HCT116 (cell line): ENCODE measurements at regions not wholly inside any gene's neighbourhood (a gene's known extent, or its start where the extent isn't known, plus 50 kb on each side); places are given as distances from the start of the nearest gene placed in this dataset.

Source experiments
- ATAC-seq: fragments of 200-7000 bp; cut with Tn5 transposase; 2 replicates; pipeline ENCODE4 v1.9.1; 2020; ENCODE audit warnings: mild to moderate bottlenecking, moderate library complexity
- BruUV-seq: library from RNA; stranded (reverse); fragments of 400-500 nt; replicated peaks from 2 replicates; lab custom pipeline; 2021; lab: Mats Ljungman, UMichigan
- CTCF ChIA-PET: fragments of 300-600 bp; sonication (Branson Sonifier 250); formaldehyde crosslinking; loops from one replicate; lab custom pipeline; 2021; ENCODE audit warnings: antibody characterized with exemption; lab: Charles Lee
- POLR2A ChIA-PET: fragments of 300-600, 350-600 bp; sonication (Branson Sonifier 250); formaldehyde crosslinking; loops from one replicate; lab custom pipeline; 2021; ENCODE audit warnings: antibody characterized with exemption; lab: Charles Lee
- RAD21 ChIA-PET, 2 experiments: fragments of 300-600 bp; sonication (Branson Sonifier 250); formaldehyde crosslinking; loops; one replicate each; lab custom pipeline; 2023; ENCODE audit warnings: low total read pairs in 2 of 2; ENCODE audit not compliant: uncharacterized antibody in 2 of 2, unreplicated experiment in 2 of 2, low non-redundant PET in 1 of 2; lab: Charles Lee
- DNase-seq: peaks from one replicate; pipeline ENCODE4 v3.0.0-alpha.2; 2010; ENCODE audit warnings: low read depth, low spot score
- H2AFZ ChIP-seq: fragments of 200-600 bp; shearing (Covaris generic), sonication (generic); 2 replicates; pipeline ENCODE4 v1.6.1; 2017; ENCODE audit warnings: low read depth, mixed run types, mixed read lengths, antibody characterized with exemption, low read length; ENCODE audit not compliant: poor library complexity, severe bottlenecking
- H3K27ac ChIP-seq: 2 replicates; pipeline ENCODE4 v1.5.1; 2012; ENCODE audit warnings: low read depth, low read length
- H3K27me3 ChIP-seq: fragments of 200-600 bp; sonication (generic); 2 replicates; pipeline ENCODE4 v1.6.1; 2016; ENCODE audit warnings: mixed run types, low read length, mixed read lengths; ENCODE audit not compliant: insufficient read depth
- H3K36me3 ChIP-seq, 2 experiments: fragments of 200-500 bp in 1 of 2; fragments of 200-600 bp in 1 of 2; sonication (Bioruptor generic) in 1 of 2; sonication (generic) in 1 of 2; 2 replicates each; pipeline versions ENCODE4 v1.5.1 to v1.6.1; 2014 to 2016; ENCODE audit warnings: low read length in 2 of 2, inconsistent platforms in 1 of 2, mixed read lengths in 1 of 2, mixed run types in 1 of 2; ENCODE audit not compliant: insufficient read depth in 2 of 2, control insufficient read depth in 1 of 2
- H3K4me1 ChIP-seq, 2 experiments: fragments of 200-600 bp in 1 of 2; sonication (generic) in 1 of 2; 2 replicates each; pipeline versions ENCODE4 v1.5.1 to v1.6.1; 2012 to 2017; ENCODE audit warnings: low read length in 2 of 2, inconsistent platforms in 1 of 2, mild to moderate bottlenecking in 1 of 2, mixed read lengths in 1 of 2, mixed run types in 1 of 2, moderate library complexity in 1 of 2; ENCODE audit not compliant: insufficient read depth in 2 of 2, control insufficient read depth in 1 of 2
- H3K4me2 ChIP-seq: fragments of 200-600 bp; sonication (generic); 2 replicates; pipeline ENCODE4 v1.6.1; 2017; ENCODE audit warnings: mixed run types, low read length, mixed read lengths
- H3K4me3 ChIP-seq, 2 experiments: fragments of 200-600 bp in 1 of 2; sonication (generic) in 1 of 2; replicated peaks in 1 of 2; 2 replicates each; pipeline ENCODE4 v1.5.1; 2011 to 2016; ENCODE audit warnings: low read length in 2 of 2, control low read depth in 1 of 2, low read depth in 1 of 2, mild to moderate bottlenecking in 1 of 2, mixed read lengths in 1 of 2, mixed run types in 1 of 2
- H3K79me2 ChIP-seq: fragments of 200-600 bp; sonication (generic); 2 replicates; pipeline ENCODE4 v1.6.1; 2017; ENCODE audit warnings: mild to moderate bottlenecking, mixed run types, low read length, moderate library complexity, mixed read lengths; ENCODE audit not compliant: insufficient read depth
- H3K9ac ChIP-seq: fragments of 200-600 bp; sonication (generic); 2 replicates; pipeline ENCODE4 v1.6.1; 2016; ENCODE audit warnings: low read length, mixed read lengths
- H3K9me2 ChIP-seq: fragments of 200-600 bp; sonication (generic), shearing (Covaris generic); 2 replicates; pipeline ENCODE4 v1.6.1; 2017; ENCODE audit warnings: mixed run types, mild to moderate bottlenecking, moderate library complexity; ENCODE audit not compliant: insufficient read depth
- H3K9me3 ChIP-seq, 2 experiments: fragments of 200-500 bp in 1 of 2; fragments of 200-600 bp in 1 of 2; sonication (Bioruptor generic) in 1 of 2; sonication (generic) in 1 of 2; 2 replicates each; pipeline ENCODE4 v1.6.1; 2014 to 2017; ENCODE audit warnings: low read length in 2 of 2, mixed read lengths in 2 of 2, inconsistent platforms in 1 of 2, low read depth in 1 of 2, mild to moderate bottlenecking in 1 of 2, mixed run types in 1 of 2, moderate library complexity in 1 of 2; ENCODE audit not compliant: control insufficient read depth in 1 of 2, insufficient read depth in 1 of 2
- H4K20me1 ChIP-seq: fragments of 200-600 bp; sonication (generic), shearing (Covaris generic); 2 replicates; pipeline ENCODE4 v1.6.1; 2017; ENCODE audit warnings: mixed run types, mild to moderate bottlenecking, moderate library complexity; ENCODE audit not compliant: insufficient read depth
- CEBPB ChIP-seq: IDR thresholded peaks from 2 replicates; pipeline ENCODE4 v1.6.1; 2012; ENCODE audit warnings: low read depth
- EGR1 ChIP-seq: IDR thresholded peaks from 2 replicates; pipeline ENCODE4 v1.6.1; 2012; ENCODE audit warnings: low read depth
- JUND ChIP-seq: IDR thresholded peaks from 2 replicates; pipeline ENCODE4 v1.6.1; 2012
- POLR2A ChIP-seq: IDR thresholded peaks from 2 replicates; pipeline ENCODE4 v1.7.0; 2011; ENCODE audit warnings: borderline replicate concordance; ENCODE audit not compliant: insufficient read depth, insufficient read length; ENCODE audit errors: extremely low read depth
- POLR2AphosphoS5 ChIP-seq: IDR thresholded peaks from 2 replicates; pipeline ENCODE4 v1.6.1; 2011; ENCODE audit warnings: mild to moderate bottlenecking, low read depth, low read length, moderate library complexity
- RAD21 ChIP-seq: IDR thresholded peaks from 2 replicates; pipeline ENCODE4 v1.6.1; 2012; ENCODE audit warnings: low read depth, mild to moderate bottlenecking
- SIN3A ChIP-seq: IDR thresholded peaks from 2 replicates; pipeline ENCODE4 v1.6.1; 2012; ENCODE audit warnings: low read depth
- SRF ChIP-seq: IDR thresholded peaks from 2 replicates; pipeline ENCODE4 v1.6.1; 2012; ENCODE audit warnings: low read depth
- TCF7L2 ChIP-seq: IDR thresholded peaks from 2 replicates; pipeline ENCODE4 v1.7.0; 2011; ENCODE audit warnings: borderline replicate concordance, inconsistent platforms; ENCODE audit not compliant: insufficient read depth, insufficient read length; ENCODE audit errors: extremely low read depth
- YY1 ChIP-seq: IDR thresholded peaks from 2 replicates; pipeline ENCODE4 v1.6.1; 2011; ENCODE audit warnings: low read length, low read depth, moderate library complexity, mild to moderate bottlenecking; ENCODE audit not compliant: insufficient replicate concordance; ENCODE audit errors: extremely low read depth
- ZFX ChIP-seq: fragments of 450-650 bp; IDR thresholded peaks from 2 replicates; pipeline ENCODE4 v1.6.1; 2017
- ZNF274 ChIP-seq: fragments of 200-500 bp; sonication (Bioruptor generic); IDR thresholded peaks from 2 replicates; pipeline ENCODE4 v1.6.1; 2014; ENCODE audit warnings: mild to moderate bottlenecking, low read depth, low read length, inconsistent platforms
- intact Hi-C: fragments of 100-400 bp; cut with micrococcal nuclease; formaldehyde crosslinking; loops from 2 replicates; pipeline ENCODE4 v1.10.0; 2022
- TF ChIP-seq, protein P1 (sequence below), 3 experiments: fragments of 200-600 bp in 1 of 3; sonication (generic) in 1 of 3; IDR thresholded peaks in 2 of 3; conservative IDR thresholded peaks in 1 of 3; 2 replicates each; pipeline ENCODE4 v1.5.1; 2012 to 2017; ENCODE audit warnings: low read depth in 2 of 3, low read length in 2 of 3, antibody characterized with exemption in 1 of 3, borderline replicate concordance in 1 of 3, control low read depth in 1 of 3, mild to moderate bottlenecking in 1 of 3, mixed read lengths in 1 of 3, mixed run types in 1 of 3, moderate library complexity in 1 of 3; ENCODE audit not compliant: insufficient read depth in 1 of 3
- TF ChIP-seq, protein P2 (sequence below): IDR thresholded peaks from 2 replicates; pipeline ENCODE4 v1.6.1; 2012; ENCODE audit warnings: low read depth
- TF ChIP-seq, protein P3 (sequence below): IDR thresholded peaks from 2 replicates; pipeline ENCODE4 v1.6.1; 2012

DNA sequence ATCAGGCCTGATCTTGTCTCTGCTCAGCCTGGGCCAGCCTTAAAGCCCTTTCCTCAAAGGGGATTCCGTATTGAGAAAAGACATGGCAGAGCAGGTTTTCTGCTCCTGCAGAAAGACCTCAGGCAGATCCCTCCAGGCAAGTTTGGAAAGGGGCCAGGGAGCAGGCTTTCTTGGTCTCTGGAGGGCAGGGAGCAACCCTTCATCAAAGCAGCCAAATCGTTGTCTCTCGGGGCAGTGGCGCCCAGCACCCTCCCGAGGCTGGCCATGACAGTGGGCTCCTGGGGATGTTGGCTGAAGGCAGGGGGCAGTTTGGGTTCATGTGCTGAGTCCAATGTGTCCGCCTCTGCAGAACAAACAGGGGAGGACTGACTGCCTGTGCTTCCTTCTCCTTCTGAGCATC lies 168.4 kb upstream of the WSCD1 start:
- Histone ChIP-seq H3K4me3 (no peak overlapping the region), H3K27ac (no peak overlapping the region), H3K9ac (no peak overlapping the region), H3K79me2 (no peaks in the 10 kb centered on the region), H4K20me1 (no peaks in the 10 kb centered on the region), H3K9me2 (no peaks in the 10 kb centered on the region), H3K4me2 (no peak overlapping the region), H3K4me1 (no peaks in the 10 kb centered on the region), H2AFZ (no peak overlapping the region), H3K9me3 (no peaks in the 10 kb centered on the region), H3K27me3 (no peaks in the 10 kb centered on the region; the same call in 1 of the 2 replicates), H3K36me3 (no peaks in the 10 kb centered on the region)
- TF ChIP-seq SIN3A (no peak), EGR1 (no peak), YY1 (no peak), CEBPB (no peak), JUND (no peak), TCF7L2 (no peak), POLR2AphosphoS5 (no peak), ZNF274 (no peak), RAD21 (no peak), ZFX (no peak), POLR2A (no peak), SRF (no peak)
- TF ChIP-seq, protein P1, sequence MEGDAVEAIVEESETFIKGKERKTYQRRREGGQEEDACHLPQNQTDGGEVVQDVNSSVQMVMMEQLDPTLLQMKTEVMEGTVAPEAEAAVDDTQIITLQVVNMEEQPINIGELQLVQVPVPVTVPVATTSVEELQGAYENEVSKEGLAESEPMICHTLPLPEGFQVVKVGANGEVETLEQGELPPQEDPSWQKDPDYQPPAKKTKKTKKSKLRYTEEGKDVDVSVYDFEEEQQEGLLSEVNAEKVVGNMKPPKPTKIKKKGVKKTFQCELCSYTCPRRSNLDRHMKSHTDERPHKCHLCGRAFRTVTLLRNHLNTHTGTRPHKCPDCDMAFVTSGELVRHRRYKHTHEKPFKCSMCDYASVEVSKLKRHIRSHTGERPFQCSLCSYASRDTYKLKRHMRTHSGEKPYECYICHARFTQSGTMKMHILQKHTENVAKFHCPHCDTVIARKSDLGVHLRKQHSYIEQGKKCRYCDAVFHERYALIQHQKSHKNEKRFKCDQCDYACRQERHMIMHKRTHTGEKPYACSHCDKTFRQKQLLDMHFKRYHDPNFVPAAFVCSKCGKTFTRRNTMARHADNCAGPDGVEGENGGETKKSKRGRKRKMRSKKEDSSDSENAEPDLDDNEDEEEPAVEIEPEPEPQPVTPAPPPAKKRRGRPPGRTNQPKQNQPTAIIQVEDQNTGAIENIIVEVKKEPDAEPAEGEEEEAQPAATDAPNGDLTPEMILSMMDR (IDR thresholded peaks at IDR 0.05 in 2 of 3, conservative IDR thresholded peaks at IDR 0.05 in 1 of 3; ENCODE audit: borderline replicate concordance in 1 of 3, insufficient read depth in 1 of 3, low read depth in 2 of 3, low read length in 2 of 3) = no peak
- TF ChIP-seq, protein P2, sequence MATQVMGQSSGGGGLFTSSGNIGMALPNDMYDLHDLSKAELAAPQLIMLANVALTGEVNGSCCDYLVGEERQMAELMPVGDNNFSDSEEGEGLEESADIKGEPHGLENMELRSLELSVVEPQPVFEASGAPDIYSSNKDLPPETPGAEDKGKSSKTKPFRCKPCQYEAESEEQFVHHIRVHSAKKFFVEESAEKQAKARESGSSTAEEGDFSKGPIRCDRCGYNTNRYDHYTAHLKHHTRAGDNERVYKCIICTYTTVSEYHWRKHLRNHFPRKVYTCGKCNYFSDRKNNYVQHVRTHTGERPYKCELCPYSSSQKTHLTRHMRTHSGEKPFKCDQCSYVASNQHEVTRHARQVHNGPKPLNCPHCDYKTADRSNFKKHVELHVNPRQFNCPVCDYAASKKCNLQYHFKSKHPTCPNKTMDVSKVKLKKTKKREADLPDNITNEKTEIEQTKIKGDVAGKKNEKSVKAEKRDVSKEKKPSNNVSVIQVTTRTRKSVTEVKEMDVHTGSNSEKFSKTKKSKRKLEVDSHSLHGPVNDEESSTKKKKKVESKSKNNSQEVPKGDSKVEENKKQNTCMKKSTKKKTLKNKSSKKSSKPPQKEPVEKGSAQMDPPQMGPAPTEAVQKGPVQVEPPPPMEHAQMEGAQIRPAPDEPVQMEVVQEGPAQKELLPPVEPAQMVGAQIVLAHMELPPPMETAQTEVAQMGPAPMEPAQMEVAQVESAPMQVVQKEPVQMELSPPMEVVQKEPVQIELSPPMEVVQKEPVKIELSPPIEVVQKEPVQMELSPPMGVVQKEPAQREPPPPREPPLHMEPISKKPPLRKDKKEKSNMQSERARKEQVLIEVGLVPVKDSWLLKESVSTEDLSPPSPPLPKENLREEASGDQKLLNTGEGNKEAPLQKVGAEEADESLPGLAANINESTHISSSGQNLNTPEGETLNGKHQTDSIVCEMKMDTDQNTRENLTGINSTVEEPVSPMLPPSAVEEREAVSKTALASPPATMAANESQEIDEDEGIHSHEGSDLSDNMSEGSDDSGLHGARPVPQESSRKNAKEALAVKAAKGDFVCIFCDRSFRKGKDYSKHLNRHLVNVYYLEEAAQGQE = no peak
- TF ChIP-seq, protein P3, sequence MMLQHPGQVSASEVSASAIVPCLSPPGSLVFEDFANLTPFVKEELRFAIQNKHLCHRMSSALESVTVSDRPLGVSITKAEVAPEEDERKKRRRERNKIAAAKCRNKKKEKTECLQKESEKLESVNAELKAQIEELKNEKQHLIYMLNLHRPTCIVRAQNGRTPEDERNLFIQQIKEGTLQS = no peak
- RAD21 ChIA-PET = no interaction called here
- POLR2A ChIA-PET = no interaction called here
- ATAC-seq = no peak
- intact Hi-C loops = no loop called here
- no TSS peak for BruUV-seq
- no peak for DNase-seq
- CTCF ChIA-PET = no interaction called here
